ENCODE measurements at regions not wholly inside any gene's neighbourhood (a gene's known extent, or its start where the extent isn't known, plus 50 kb on each side); places are given as distances from the start of the nearest gene placed in this dataset.
"Not testable (repeated sequence)": the region's sequence is repeated elsewhere in the genome, so short reads cannot be mapped to it uniquely, and the experiment has no call there.

DNA sequence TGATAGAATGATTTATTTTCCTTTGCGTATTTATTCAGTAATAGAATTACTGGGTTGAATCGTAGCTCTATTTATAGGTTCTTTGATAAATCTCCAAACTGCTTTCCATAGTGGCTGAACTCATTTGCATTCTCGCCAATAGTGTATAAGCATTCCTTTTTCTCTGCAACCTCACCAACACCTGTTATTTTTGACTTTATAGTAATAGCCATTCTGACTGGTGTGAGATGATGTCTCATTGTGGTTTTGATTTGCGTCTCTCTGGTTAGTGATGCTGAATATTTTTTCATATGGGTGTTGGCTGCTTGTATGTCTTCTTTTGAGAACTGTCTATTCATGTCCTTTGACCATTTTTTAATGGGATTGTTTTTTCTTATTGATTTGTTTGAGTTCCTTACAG, 160.7 kb downstream of the MID1IP1 start:
- Mint-ChIP-seq H3K36me3 (no peaks in the 10 kb centered on the region), H3K4me3 (no peak overlapping the region), H3K9me3 (no peaks in the 10 kb centered on the region), H3K27me3 (ENCODE audit: low read depth in 2 of 2) (peaks cover 0 to 19% of the 10 kb centered on the region in 2 donors), H3K27ac (no peak overlapping the region), H3K4me1 (no peaks in the 10 kb centered on the region)
- TF ChIP-seq, protein P1, sequence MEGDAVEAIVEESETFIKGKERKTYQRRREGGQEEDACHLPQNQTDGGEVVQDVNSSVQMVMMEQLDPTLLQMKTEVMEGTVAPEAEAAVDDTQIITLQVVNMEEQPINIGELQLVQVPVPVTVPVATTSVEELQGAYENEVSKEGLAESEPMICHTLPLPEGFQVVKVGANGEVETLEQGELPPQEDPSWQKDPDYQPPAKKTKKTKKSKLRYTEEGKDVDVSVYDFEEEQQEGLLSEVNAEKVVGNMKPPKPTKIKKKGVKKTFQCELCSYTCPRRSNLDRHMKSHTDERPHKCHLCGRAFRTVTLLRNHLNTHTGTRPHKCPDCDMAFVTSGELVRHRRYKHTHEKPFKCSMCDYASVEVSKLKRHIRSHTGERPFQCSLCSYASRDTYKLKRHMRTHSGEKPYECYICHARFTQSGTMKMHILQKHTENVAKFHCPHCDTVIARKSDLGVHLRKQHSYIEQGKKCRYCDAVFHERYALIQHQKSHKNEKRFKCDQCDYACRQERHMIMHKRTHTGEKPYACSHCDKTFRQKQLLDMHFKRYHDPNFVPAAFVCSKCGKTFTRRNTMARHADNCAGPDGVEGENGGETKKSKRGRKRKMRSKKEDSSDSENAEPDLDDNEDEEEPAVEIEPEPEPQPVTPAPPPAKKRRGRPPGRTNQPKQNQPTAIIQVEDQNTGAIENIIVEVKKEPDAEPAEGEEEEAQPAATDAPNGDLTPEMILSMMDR (IDR thresholded peaks at IDR 0.05) = no peak
- Histone ChIP-seq H3K36me3 (ENCODE audit: control insufficient read depth, insufficient read depth, low read length) (no peaks in the 10 kb centered on the region), H3K27ac (ENCODE audit: low read length) (no peak overlapping the region), H3K9me3 (ENCODE audit: control insufficient read depth, insufficient read depth, low read length) (peaks cover 5% of the 10 kb centered on the region), H3K4me3 (ENCODE audit: low read length) (no peak overlapping the region), H3K27me3 (ENCODE audit: control insufficient read depth, insufficient read depth, low read length) (no peaks in the 10 kb centered on the region), H3K4me1 (ENCODE audit: control insufficient read depth, insufficient read depth, low read length) (no peaks in the 10 kb centered on the region)
- intact Hi-C loops (cut with micrococcal nuclease) = no loop called here
- DNase-seq = no peak
- WGBS (ENCODE audit: insufficient coverage) = no CpG with 5 or more reads among the region's 4 CpGs
- ATAC-seq = no peak

DNA sequence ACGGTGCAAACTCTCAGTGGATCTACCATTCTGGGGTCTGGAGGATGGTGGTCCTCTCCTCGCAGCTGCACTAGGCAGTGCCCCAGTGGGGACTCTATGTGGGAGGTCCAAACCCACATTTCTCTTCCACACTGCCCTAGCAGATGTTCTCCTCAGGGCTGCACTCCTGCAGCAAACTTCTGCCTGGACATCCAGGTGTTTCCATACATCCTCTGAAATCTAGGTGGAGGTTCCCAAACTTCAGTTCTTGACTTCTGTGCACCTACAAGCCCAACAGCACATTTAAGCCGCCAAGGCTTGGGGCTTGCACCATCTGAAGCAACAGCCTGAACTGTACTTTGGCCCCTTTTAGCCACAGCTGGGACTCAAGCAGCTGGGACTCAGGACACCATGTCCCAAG, 162.0 kb downstream of the MID1IP1 start:
- H3K27me3 ChIP-seq (ENCODE audit: control insufficient read depth, insufficient read depth, low read length); H3K27ac Mint-ChIP-seq; H3K9me3 ChIP-seq (ENCODE audit: control insufficient read depth, insufficient read depth, low read length); H3K4me1 Mint-ChIP-seq; H3K4me3 ChIP-seq (ENCODE audit: low read length); H3K4me1 ChIP-seq (ENCODE audit: control insufficient read depth, insufficient read depth, low read length); H3K36me3 Mint-ChIP-seq; H3K36me3 ChIP-seq (ENCODE audit: control insufficient read depth, insufficient read depth, low read length); H3K27ac ChIP-seq (ENCODE audit: low read length); intact Hi-C loops (cut with micrococcal nuclease); H3K9me3 Mint-ChIP-seq; H3K4me3 Mint-ChIP-seq; DNase-seq; ATAC-seq: not testable (repeated sequence)
- peaks cover 0 to 27% of the 10 kb centered on the region in 2 donors for H3K27me3 Mint-ChIP-seq (ENCODE audit: low read depth in 2 of 2)
- 97% methylated on average over 2 of the region's 3 CpGs for WGBS (ENCODE audit: insufficient coverage)

DNA sequence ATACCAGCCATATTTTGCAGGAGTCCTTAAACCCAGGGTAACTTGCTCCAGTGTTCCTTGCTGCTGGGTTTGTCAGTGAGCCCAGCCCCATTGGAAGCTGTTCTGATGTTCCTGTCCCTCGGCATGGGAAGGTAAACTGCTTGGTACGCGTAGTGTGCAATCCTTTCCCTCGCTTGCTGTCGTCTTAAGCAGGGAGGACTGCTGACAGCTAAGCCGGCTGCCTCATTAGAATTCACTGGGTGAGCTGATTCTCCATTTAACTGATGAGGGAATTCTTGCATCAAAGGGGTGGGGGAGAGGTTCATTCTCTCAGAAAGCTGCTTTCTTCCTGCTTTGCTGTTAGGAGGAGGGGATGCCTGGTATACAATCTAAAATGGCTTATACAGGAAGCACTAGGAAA, 164.6 kb downstream of the MID1IP1 start:
- peaks cover 5% of the 10 kb centered on the region for H3K9me3 ChIP-seq (ENCODE audit: control insufficient read depth, insufficient read depth, low read length)
- no peak overlapping the region for H3K4me3 ChIP-seq (ENCODE audit: low read length)
- Mint-ChIP-seq H3K27ac (no peak overlapping the region), H3K27me3 (ENCODE audit: low read depth in 2 of 2) (peaks cover 0 to 36% of the 10 kb centered on the region in 2 donors), H3K36me3 (no peaks in the 10 kb centered on the region), H3K4me1 (no peaks in the 10 kb centered on the region), H3K9me3 (no peaks in the 10 kb centered on the region), H3K4me3 (no peak overlapping the region)
- no peaks in the 10 kb centered on the region for H3K4me1 ChIP-seq (ENCODE audit: control insufficient read depth, insufficient read depth, low read length)
- no peak overlapping the region for H3K27ac ChIP-seq (ENCODE audit: low read length)
- DNase-seq = no peak
- intact Hi-C loops (cut with micrococcal nuclease) = no loop called here
- H3K36me3 ChIP-seq (ENCODE audit: control insufficient read depth, insufficient read depth, low read length) = no peaks in the 10 kb centered on the region
- ATAC-seq = no peak
- 72% methylated on average over 5 of the region's 6 CpGs for WGBS (ENCODE audit: insufficient coverage)
- TF ChIP-seq, protein P1 (IDR thresholded peaks at IDR 0.05) = no peak
- H3K27me3 ChIP-seq (ENCODE audit: control insufficient read depth, insufficient read depth, low read length) = no peaks in the 10 kb centered on the region

DNA sequence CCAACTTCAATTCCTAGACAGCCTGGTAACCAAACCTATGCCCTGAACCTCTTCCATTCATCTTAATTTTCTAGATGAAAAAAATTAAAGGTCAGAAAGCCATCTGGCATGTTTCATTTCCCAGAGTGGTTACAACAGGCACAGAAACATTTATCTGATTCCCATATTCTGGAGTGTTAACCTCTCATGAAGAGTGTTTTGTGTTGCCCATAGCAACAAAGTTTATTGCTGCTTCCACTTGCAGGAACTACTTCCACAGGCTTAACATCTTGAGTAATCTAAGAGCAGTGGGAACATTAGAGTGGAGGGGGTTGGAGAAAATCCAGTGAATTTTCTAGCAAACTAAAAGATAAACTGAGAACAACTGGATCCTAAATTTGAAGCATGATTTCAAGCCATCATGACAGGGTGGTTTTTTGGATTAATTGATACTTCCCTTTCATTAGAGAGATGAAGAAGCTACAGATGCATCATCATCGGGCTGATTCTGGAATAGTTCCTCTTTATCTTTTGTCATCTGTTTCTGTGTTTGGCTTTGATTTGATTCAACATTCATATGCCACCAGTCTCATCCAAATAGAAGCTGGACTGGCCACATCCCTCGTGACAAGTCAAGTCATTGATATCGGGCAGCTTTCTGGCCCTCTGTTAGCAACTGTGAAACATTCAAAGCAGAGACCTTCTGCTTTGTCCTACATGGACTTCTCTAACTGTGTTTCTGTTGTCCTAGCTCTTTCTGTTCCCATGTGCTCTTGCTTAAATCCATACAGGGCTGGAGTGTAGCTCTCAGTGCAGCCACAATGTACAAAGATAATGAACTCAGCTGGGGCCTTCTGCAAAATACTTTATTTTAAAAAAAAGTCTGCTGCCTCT, 167.3 kb downstream of the MID1IP1 start:
- H3K27me3 ChIP-seq (ENCODE audit: control insufficient read depth, insufficient read depth, low read length) = no peaks in the 10 kb centered on the region
- Mint-ChIP-seq H3K9me3 (no peaks in the 10 kb centered on the region), H3K36me3 (no peaks in the 10 kb centered on the region), H3K27me3 (ENCODE audit: low read depth in 2 of 2) (peaks cover 3 to 41% of the 10 kb centered on the region in 2 donors), H3K27ac (no peak overlapping the region), H3K4me3 (no peak overlapping the region), H3K4me1 (no peaks in the 10 kb centered on the region)
- TF ChIP-seq, protein P1 (IDR thresholded peaks at IDR 0.05) = no peak
- WGBS (ENCODE audit: insufficient coverage) = 89% methylated on average over 2 of the region's 3 CpGs
- intact Hi-C loops (cut with micrococcal nuclease) = no loop called here
- DNase-seq = no peak
- no peak for ATAC-seq
- H3K4me1 ChIP-seq (ENCODE audit: control insufficient read depth, insufficient read depth, low read length) = no peaks in the 10 kb centered on the region
- no peaks in the 10 kb centered on the region for H3K9me3 ChIP-seq (ENCODE audit: control insufficient read depth, insufficient read depth, low read length)
- no peak overlapping the region for H3K27ac ChIP-seq (ENCODE audit: low read length)
- no peak overlapping the region for H3K4me3 ChIP-seq (ENCODE audit: low read length)
- no peaks in the 10 kb centered on the region for H3K36me3 ChIP-seq (ENCODE audit: control insufficient read depth, insufficient read depth, low read length)

Data from natural killer cell (primary cell).